MCF 10A (cell line): ENCODE measurements at regions not wholly inside any gene's neighbourhood (a gene's known extent, or its start where the extent isn't known, plus 50 kb on each side); places are given as distances from the start of the nearest gene placed in this dataset.

Experiments used
- BruUV-seq: library from RNA; stranded (reverse); fragments of 400-500 nt; replicated peaks from 2 replicates; lab custom pipeline; 2021; lab: Mats Ljungman, UMichigan
- CTCF ChIA-PET: fragments of 300-600 bp; sonication (Branson Sonifier 250); formaldehyde crosslinking; extraction: SDS; loops from one replicate; lab custom pipeline; 2021; ENCODE audit warnings: antibody characterized with exemption, inconsistent platforms; lab: Yijun Ruan, JAX
- POLR2A ChIA-PET: fragments of 300-600, 350-650 bp; sonication (Branson Sonifier 250); formaldehyde crosslinking; extraction: SDS; loops from one replicate; lab custom pipeline; 2020; ENCODE audit warnings: antibody characterized with exemption, inconsistent platforms; lab: Yijun Ruan, JAX
- DNase-seq: peaks from one replicate; pipeline ENCODE4 v3.0.0-alpha.2; 2018; ENCODE audit not compliant: unreplicated experiment
- H3K27ac Mint-ChIP-seq: one replicate; pipeline ENCODE4 v1.8.0; 2022; ENCODE audit warnings: mild to moderate bottlenecking, low read depth, mixed read lengths; ENCODE audit not compliant: unreplicated experiment
- H3K27me3 Mint-ChIP-seq: one replicate; pipeline ENCODE4 v1.8.0; 2022; ENCODE audit warnings: mixed read lengths; ENCODE audit not compliant: insufficient read depth, unreplicated experiment
- H3K36me3 Mint-ChIP-seq: one replicate; pipeline ENCODE4 v1.8.0; 2022; ENCODE audit warnings: mild to moderate bottlenecking, moderate library complexity, mixed read lengths; ENCODE audit not compliant: insufficient read depth, unreplicated experiment
- H3K4me1 Mint-ChIP-seq: one replicate; pipeline ENCODE4 v1.8.0; 2022; ENCODE audit warnings: mixed read lengths; ENCODE audit not compliant: insufficient read depth, unreplicated experiment
- H3K4me3 Mint-ChIP-seq: one replicate; pipeline ENCODE4 v1.8.0; 2022; ENCODE audit warnings: mild to moderate bottlenecking, moderate library complexity, mixed read lengths; ENCODE audit not compliant: unreplicated experiment
- H3K9me3 Mint-ChIP-seq: one replicate; pipeline ENCODE4 v1.8.0; 2022; ENCODE audit warnings: mixed read lengths; ENCODE audit not compliant: unreplicated experiment
- intact Hi-C: fragments of 100-400 bp; cut with micrococcal nuclease; formaldehyde crosslinking; loops from 2 replicates; pipeline ENCODE4 v1.14.1; 2022
- TF ChIP-seq, protein P1 (sequence below): fragments of 200-600 bp; IDR thresholded peaks from one replicate; pipeline ENCODE4 v1.8.0; 2022; ENCODE audit warnings: antibody characterized with exemption, mild to moderate bottlenecking; ENCODE audit not compliant: unreplicated experiment

DNA sequence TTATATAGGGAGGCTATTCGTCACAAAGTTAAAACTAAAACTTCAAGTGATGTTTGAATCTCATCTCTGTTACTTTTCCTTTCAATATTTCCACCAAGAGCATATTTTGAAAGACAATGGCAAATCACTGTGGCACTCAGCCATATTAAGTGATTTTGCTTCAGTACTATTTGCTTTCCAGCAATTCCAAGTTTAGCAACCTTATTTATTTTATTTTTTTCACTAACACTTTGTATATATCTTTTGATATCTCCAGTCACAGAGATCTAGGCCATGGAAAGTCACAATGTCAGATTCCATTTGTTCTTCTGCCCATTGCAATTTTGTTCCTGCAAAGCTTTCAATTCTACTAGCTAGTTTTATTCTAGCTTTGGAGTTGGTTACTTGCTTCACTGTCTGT is 1514.5 kb upstream of the ADGRL3 start:
- ChIA-PET CTCF (interaction anchor here (0.6 to 1.3 kb wide), 2 partner anchors 12 to 13 kb away, joined by 3 to 5 read pairs; no protein-coding TSS in a partner anchor), POLR2A (no interaction called here)
- TF ChIP-seq, protein P1, sequence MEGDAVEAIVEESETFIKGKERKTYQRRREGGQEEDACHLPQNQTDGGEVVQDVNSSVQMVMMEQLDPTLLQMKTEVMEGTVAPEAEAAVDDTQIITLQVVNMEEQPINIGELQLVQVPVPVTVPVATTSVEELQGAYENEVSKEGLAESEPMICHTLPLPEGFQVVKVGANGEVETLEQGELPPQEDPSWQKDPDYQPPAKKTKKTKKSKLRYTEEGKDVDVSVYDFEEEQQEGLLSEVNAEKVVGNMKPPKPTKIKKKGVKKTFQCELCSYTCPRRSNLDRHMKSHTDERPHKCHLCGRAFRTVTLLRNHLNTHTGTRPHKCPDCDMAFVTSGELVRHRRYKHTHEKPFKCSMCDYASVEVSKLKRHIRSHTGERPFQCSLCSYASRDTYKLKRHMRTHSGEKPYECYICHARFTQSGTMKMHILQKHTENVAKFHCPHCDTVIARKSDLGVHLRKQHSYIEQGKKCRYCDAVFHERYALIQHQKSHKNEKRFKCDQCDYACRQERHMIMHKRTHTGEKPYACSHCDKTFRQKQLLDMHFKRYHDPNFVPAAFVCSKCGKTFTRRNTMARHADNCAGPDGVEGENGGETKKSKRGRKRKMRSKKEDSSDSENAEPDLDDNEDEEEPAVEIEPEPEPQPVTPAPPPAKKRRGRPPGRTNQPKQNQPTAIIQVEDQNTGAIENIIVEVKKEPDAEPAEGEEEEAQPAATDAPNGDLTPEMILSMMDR, result no peak
- no TSS peak for BruUV-seq
- no peak overlapping the region for H3K27ac Mint-ChIP-seq
- DNase-seq, result no peak
- no peaks in the 10 kb centered on the region for H3K27me3 Mint-ChIP-seq
- intact Hi-C loops, result no loop called here
- H3K4me3 Mint-ChIP-seq, result no peak overlapping the region
- H3K9me3 Mint-ChIP-seq, result no peaks in the 10 kb centered on the region
- no peaks in the 10 kb centered on the region for H3K36me3 Mint-ChIP-seq
- H3K4me1 Mint-ChIP-seq, result no peaks in the 10 kb centered on the region

DNA sequence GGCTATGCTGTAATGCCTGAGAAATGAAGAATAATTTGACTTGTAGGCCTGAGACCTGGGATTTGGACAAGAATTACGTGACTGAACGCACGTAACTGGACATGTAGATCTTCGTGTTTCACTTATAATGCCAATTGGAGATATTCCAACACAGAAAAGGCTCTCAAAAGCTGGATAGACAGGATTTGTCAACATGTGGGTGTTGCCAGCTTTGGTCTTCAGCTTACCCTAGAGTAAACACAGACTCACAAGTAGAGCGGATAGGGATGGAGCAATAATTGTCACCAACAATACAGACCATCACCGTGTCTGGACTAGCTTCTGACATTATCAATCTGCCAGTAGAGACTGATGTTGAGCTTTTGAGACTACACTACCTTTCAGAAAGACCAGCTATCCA is 1511.0 kb upstream of the ADGRL3 start:
- CTCF ChIA-PET, result interaction anchor here (0.6 to 0.8 kb wide), 2 partner anchors 49 to 132 kb away, joined by 3 to 4 read pairs; no protein-coding TSS in a partner anchor
- Mint-ChIP-seq H3K27me3 (no peaks in the 10 kb centered on the region), H3K9me3 (no peaks in the 10 kb centered on the region), H3K36me3 (no peaks in the 10 kb centered on the region), H3K27ac (no peak overlapping the region), H3K4me3 (no peak overlapping the region), H3K4me1 (no peaks in the 10 kb centered on the region)
- no TSS peak for BruUV-seq
- TF ChIP-seq, protein P1, result no peak
- POLR2A ChIA-PET, result no interaction called here
- DNase-seq, result no peak
- intact Hi-C loops, result no loop called here

- ChIA-PET POLR2A (no interaction called here), CTCF (no interaction called here)
- no peak for DNase-seq
- H3K9me3 Mint-ChIP-seq, result no peaks in the 10 kb centered on the region
- H3K36me3 Mint-ChIP-seq, result no peaks in the 10 kb centered on the region
- no peaks in the 10 kb centered on the region for H3K27me3 Mint-ChIP-seq
- H3K4me1 Mint-ChIP-seq, result no peaks in the 10 kb centered on the region
- intact Hi-C loops, result no loop called here
- no TSS peak for BruUV-seq
- TF ChIP-seq, protein P1, result no peak
- no peak overlapping the region for H3K4me3 Mint-ChIP-seq
- H3K27ac Mint-ChIP-seq, result no peak overlapping the region
These were observed 1504.6 kb upstream of the ADGRL3 start for GRCh38 chr4:59695355-59696053.

- no peak overlapping the region for H3K27ac Mint-ChIP-seq
- intact Hi-C loops, result no loop called here
- ChIA-PET POLR2A (no interaction called here), CTCF (interaction anchor here (1.6 kb wide), 1 partner anchor 13 kb away, joined by 5 read pairs; no protein-coding TSS in a partner anchor)
- H3K27me3 Mint-ChIP-seq, result no peaks in the 10 kb centered on the region
- DNase-seq, result no peak
- no peaks in the 10 kb centered on the region for H3K4me1 Mint-ChIP-seq
- no peak overlapping the region for H3K4me3 Mint-ChIP-seq
- BruUV-seq, result no TSS peak
- no peaks in the 10 kb centered on the region for H3K36me3 Mint-ChIP-seq
- TF ChIP-seq, protein P1, result no peak
- no peaks in the 10 kb centered on the region for H3K9me3 Mint-ChIP-seq
These were observed 1502.1 kb upstream of the ADGRL3 start for GRCh38 chr4:59698041-59698440.
